B cell (primary cell): ENCODE measurements at regions not wholly inside any gene's neighbourhood (a gene's known extent, or its start where the extent isn't known, plus 50 kb on each side); places are given as distances from the start of the nearest gene placed in this dataset.

Source experiments
- ATAC-seq: fragments of 200-7000 bp; cut with Tn5 transposase; one replicate; pipeline ENCODE4 v1.10.0; 2021; ENCODE audit warnings: low read depth, mild to moderate bottlenecking, moderate number of reproducible peaks, moderate library complexity
- CTCF ChIA-PET: fragments of 350-600 bp; sonication (Branson Sonifier 250); formaldehyde crosslinking; loops from one replicate; lab custom pipeline; 2021; ENCODE audit warnings: antibody characterized with exemption, inconsistent platforms; lab: Charles Lee
- POLR2A ChIA-PET: fragments of 350-600 bp; sonication (Branson Sonifier 250); formaldehyde crosslinking; loops from one replicate; lab custom pipeline; 2021; ENCODE audit warnings: antibody characterized with exemption; lab: Charles Lee
- DNase-seq: peaks from one replicate; pipeline ENCODE4 v3.0.0; 2013
- H2AFZ ChIP-seq: 2 replicates; pipeline ENCODE4 v1.6.1; 2012; ENCODE audit warnings: mild to moderate bottlenecking, low read depth, low read length; ENCODE audit not compliant: insufficient read depth, poor library complexity, severe bottlenecking
- H3K27ac ChIP-seq, 2 donors: 1 replicate in 1 of 2; 2 replicates in 1 of 2; pipeline ENCODE4 v1.5.1; 2012 to 2013; ENCODE audit warnings: low read length in 2 of 2, mild to moderate bottlenecking in 2 of 2, moderate library complexity in 1 of 2
- H3K27me3 ChIP-seq, 4 experiments: fragments of 200-600 bp in 1 of 4; sonication (generic) in 1 of 4; replicated peaks in 1 of 4; 1 replicate in 2 of 4; 2 replicates in 2 of 4; pipeline versions ENCODE4 v1.6.1 to v1.7.0; 2013 to 2016; ENCODE audit warnings: low read length in 3 of 4, mild to moderate bottlenecking in 2 of 4, mixed read lengths in 1 of 4, moderate library complexity in 1 of 4; ENCODE audit not compliant: insufficient read depth in 4 of 4, control insufficient read depth in 3 of 4; ENCODE audit errors: control extremely low read depth in 1 of 4
- H3K36me3 ChIP-seq, 2 experiments: replicated peaks in 1 of 2; 1 replicate in 1 of 2; 2 replicates in 1 of 2; pipeline versions ENCODE4 v1.6.1 to v1.7.1; 2013; ENCODE audit warnings: low read length in 1 of 2; ENCODE audit not compliant: insufficient read depth in 2 of 2, control insufficient read depth in 1 of 2; ENCODE audit errors: control extremely low read depth in 1 of 2, extremely low read depth in 1 of 2
- H3K4me1 ChIP-seq, 2 donors: fragments of 200-600 bp in 1 of 2; sonication (generic) in 1 of 2; 1 replicate in 1 of 2; 2 replicates in 1 of 2; pipeline versions ENCODE4 v1.5.1 to v1.6.1; 2013 to 2017; ENCODE audit warnings: low read length in 2 of 2; ENCODE audit not compliant: control insufficient read depth in 2 of 2, insufficient read depth in 2 of 2
- H3K4me2 ChIP-seq: replicated peaks from 2 replicates; pipeline ENCODE3; 2012; ENCODE audit warnings: mild to moderate bottlenecking, low read depth, low read length; ENCODE audit not compliant: poor library complexity, severe bottlenecking
- H3K4me3 ChIP-seq, 5 experiments: fragments of 200-600 bp in 1 of 5; sonication (generic) in 1 of 5; 1 replicate in 3 of 5; 2 replicates in 2 of 5; pipeline versions ENCODE4 v1.5.1 to v1.7.0; 2011 to 2016; ENCODE audit warnings: low read length in 4 of 5, mild to moderate bottlenecking in 4 of 5, low read depth in 2 of 5, control low read depth in 1 of 5, moderate library complexity in 1 of 5; ENCODE audit not compliant: insufficient read depth in 1 of 5; ENCODE audit errors: control extremely low read depth in 1 of 5, extremely low read depth in 1 of 5
- H3K79me2 ChIP-seq: fragments of 200-600 bp; sonication (generic); one replicate; pipeline ENCODE4 v1.6.0; 2016; ENCODE audit warnings: low read length; ENCODE audit not compliant: control insufficient read depth, insufficient read depth
- H3K9ac ChIP-seq: fragments of 200-600 bp; sonication (generic); 2 replicates; pipeline ENCODE4 v1.6.1; 2017; ENCODE audit warnings: mild to moderate bottlenecking, low read length, moderate library complexity
- H3K9me3 ChIP-seq, 3 donors: one replicate each; pipeline versions ENCODE4 v1.6.1 to v1.7.1; 2013; ENCODE audit warnings: low read length in 2 of 3; ENCODE audit not compliant: control insufficient read depth in 2 of 3, insufficient read depth in 1 of 3; ENCODE audit errors: control extremely low read depth in 1 of 3
- H4K20me1 ChIP-seq: 2 replicates; pipeline ENCODE4 v1.6.0; 2012; ENCODE audit warnings: mild to moderate bottlenecking, low read length; ENCODE audit not compliant: insufficient read depth, control insufficient read depth, poor library complexity, severe bottlenecking
- H3K27ac Mint-ChIP-seq: one replicate; pipeline ENCODE4 v1.8.0; 2021; ENCODE audit warnings: mixed read lengths
- H3K27me3 Mint-ChIP-seq: one replicate; pipeline ENCODE4 v1.8.0; 2021; ENCODE audit warnings: mixed read lengths
- H3K4me1 Mint-ChIP-seq: one replicate; pipeline ENCODE4 v1.8.0; 2021; ENCODE audit warnings: mixed read lengths
- H3K4me3 Mint-ChIP-seq: one replicate; pipeline ENCODE4 v1.8.0; 2021; ENCODE audit warnings: mixed read lengths
- H3K9me3 Mint-ChIP-seq: one replicate; pipeline ENCODE4 v1.8.0; 2022; ENCODE audit warnings: mixed read lengths; ENCODE audit not compliant: insufficient read depth
- CTCF ChIP-seq: fragments of 200-600 bp; IDR thresholded peaks from one replicate; pipeline ENCODE4 v1.8.0; 2022; ENCODE audit warnings: antibody characterized with exemption, mild to moderate bottlenecking
- EZH2 ChIP-seq: IDR thresholded peaks from 2 replicates; pipeline ENCODE4 v1.6.1; 2012; ENCODE audit warnings: borderline replicate concordance, low read depth, mild to moderate bottlenecking, moderate library complexity, low read length; ENCODE audit not compliant: insufficient read depth, poor library complexity, severe bottlenecking
- WGBS: methylation state at CpG from one replicate; pipeline ENCODE4 v1.1.5; 2013; ENCODE audit warnings: missing lambda C conversion rate; ENCODE audit not compliant: insufficient coverage; 5-methylcytosine and 5-hydroxymethylcytosine counted together
- intact Hi-C: fragments of 100-400 bp; cut with micrococcal nuclease; formaldehyde crosslinking; loops from one replicate; pipeline ENCODE4 v1.10.0; 2022

GRCh38 chr13:107422421-107422820, 792.9 kb downstream of the LIG4 start:
- no peak for DNase-seq
- ATAC-seq: no peak
- H3K9ac ChIP-seq: no peak overlapping the region
- POLR2A ChIA-PET: no interaction called here
- H4K20me1 ChIP-seq: no peaks in the 10 kb centered on the region
- no peaks in the 10 kb centered on the region for H3K4me1 ChIP-seq
- Mint-ChIP-seq H3K4me1 (no peaks in the 10 kb centered on the region), H3K27me3 (no peaks in the 10 kb centered on the region), H3K27ac (no peak overlapping the region), H3K4me3 (no peak overlapping the region), H3K9me3 (no peaks in the 10 kb centered on the region)
- no peak overlapping the region for H2AFZ ChIP-seq
- no peak overlapping the region for H3K27ac ChIP-seq
- H3K79me2 ChIP-seq: no peaks in the 10 kb centered on the region
- no peak overlapping the region for H3K4me3 ChIP-seq
- H3K4me2 ChIP-seq: no peak overlapping the region
- no peak for TF ChIP-seq CTCF
- no peak for TF ChIP-seq EZH2
- H3K27me3 ChIP-seq: no peaks in the 10 kb centered on the region
- intact Hi-C loops: no loop called here
- no peaks in the 10 kb centered on the region for H3K36me3 ChIP-seq
- CTCF ChIA-PET: no interaction called here
- peaks cover 0 to 1% (median 0%) of the 10 kb centered on the region in 3 donors for H3K9me3 ChIP-seq
- no CpG with 5 or more reads among the region's 2 CpGs for WGBS

GRCh38 chr13:107421951-107422350, 793.4 kb downstream of the LIG4 start:
- TF ChIP-seq CTCF (no peak), EZH2 (no peak)
- Histone ChIP-seq H3K79me2 (no peaks in the 10 kb centered on the region), H3K9ac (no peak overlapping the region), H3K9me3 (peaks cover 0 to 1% (median 0%) of the 10 kb centered on the region in 3 donors), H4K20me1 (no peaks in the 10 kb centered on the region), H3K27me3 (no peaks in the 10 kb centered on the region), H3K4me3 (no peak overlapping the region), H3K36me3 (no peaks in the 10 kb centered on the region), H3K4me1 (no peaks in the 10 kb centered on the region), H2AFZ (no peak overlapping the region), H3K27ac (no peak overlapping the region), H3K4me2 (no peak overlapping the region)
- intact Hi-C loops: no loop called here
- Mint-ChIP-seq H3K9me3 (no peaks in the 10 kb centered on the region), H3K4me1 (no peaks in the 10 kb centered on the region), H3K27ac (no peak overlapping the region), H3K4me3 (no peak overlapping the region), H3K27me3 (no peaks in the 10 kb centered on the region)
- no peak for ATAC-seq
- no CpG with 5 or more reads among the region's 1 CpG for WGBS
- ChIA-PET CTCF (no interaction called here), POLR2A (no interaction called here)
- DNase-seq: no peak
